Umbilical cord (tissue), 1 donor: ENCODE measurements at regions not wholly inside any gene's neighbourhood (a gene's known extent, or its start where the extent isn't known, plus 50 kb on each side); places are given as distances from the start of the nearest gene placed in this dataset.

ENCODE experiments used
- DNase-seq: peaks from one replicate; pipeline ENCODE4 v3.0.0-alpha.2; 2015; ENCODE audit warnings: low spot score

DNA sequence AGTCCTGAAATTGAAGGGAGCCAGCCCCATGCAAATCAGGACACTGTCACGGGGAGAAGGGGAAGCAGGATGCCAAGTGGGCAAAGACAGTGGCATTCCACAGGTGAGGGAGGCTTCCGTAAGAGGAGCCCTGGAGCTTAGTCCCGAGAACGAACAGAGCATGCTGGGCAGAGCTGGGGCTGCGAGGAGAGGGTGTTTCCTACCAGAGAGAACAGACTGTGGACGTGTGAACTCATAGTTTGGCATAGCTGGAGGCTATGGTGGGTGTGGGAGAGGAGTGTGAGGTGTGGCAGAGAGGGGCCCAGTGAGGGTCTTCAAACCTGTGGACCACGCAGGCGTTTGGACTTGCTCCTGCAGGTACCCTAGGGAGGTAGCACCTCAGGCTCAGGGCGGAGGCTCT, 102.8 kb upstream of the SMIM23 start:
- no peak for DNase-seq

DNA sequence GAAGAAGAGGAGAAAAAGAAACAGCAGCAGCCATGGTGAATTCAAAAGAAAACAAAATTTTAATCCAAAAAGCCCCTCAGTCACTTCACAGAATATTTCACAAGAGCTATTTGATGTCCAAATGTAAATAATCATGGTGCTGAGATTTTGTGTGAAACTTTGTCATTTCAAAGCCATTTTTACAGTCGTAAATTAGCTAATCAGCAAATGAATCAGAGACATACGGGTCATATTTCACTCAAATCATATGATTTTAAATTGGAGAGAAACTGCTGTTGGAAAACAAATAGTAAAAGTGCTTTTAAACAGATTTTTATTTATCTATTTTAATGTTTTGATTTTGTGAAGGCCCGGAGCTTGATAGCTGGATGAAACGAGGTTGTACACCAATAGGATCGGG, 101.4 kb upstream of the SMIM23 start:
- no peak for DNase-seq

DNA sequence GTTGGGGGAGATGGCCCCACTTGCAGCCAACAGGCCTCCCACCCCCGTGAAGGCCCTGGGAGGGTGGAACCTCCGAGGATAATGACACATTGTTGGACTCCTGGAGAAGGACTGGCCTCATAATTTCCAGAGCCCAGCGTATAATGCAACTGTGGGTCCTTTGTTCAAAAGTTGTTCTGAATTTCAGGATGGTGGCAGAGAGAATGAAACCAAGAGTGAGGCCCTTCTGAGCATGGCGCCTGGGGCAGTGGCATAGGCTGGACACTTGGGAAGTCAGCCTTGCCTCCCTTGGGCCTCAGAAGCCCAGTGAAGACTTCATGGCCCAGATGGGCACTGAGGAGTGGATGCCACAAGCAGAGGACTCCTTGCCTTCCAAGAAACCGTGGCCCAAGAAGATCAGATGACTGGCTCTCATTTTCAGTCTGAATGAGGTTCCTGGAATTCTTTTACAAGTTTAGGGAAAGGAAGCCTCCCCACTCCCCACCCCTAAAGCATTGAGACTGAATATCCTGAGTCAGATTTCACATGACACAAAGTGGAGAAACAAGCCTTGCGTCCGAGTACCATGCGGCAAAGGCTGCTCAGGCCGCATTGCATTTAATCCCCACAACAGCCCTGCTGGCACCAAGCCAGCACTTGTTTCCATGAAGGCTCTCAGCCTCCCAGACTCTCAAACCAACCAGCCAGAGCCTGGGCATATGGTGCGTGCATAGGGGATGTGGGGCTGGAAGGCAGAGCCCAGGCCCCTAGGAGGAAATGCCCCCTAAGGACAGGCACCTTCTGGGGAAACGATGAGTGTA, 96.7 kb upstream of the SMIM23 start:
- DNase-seq = peak; percentile 47

- no peak for DNase-seq
Measured at GRCh38 chr5:171689853-171690417, 95.7 kb upstream of the SMIM23 start.

DNA sequence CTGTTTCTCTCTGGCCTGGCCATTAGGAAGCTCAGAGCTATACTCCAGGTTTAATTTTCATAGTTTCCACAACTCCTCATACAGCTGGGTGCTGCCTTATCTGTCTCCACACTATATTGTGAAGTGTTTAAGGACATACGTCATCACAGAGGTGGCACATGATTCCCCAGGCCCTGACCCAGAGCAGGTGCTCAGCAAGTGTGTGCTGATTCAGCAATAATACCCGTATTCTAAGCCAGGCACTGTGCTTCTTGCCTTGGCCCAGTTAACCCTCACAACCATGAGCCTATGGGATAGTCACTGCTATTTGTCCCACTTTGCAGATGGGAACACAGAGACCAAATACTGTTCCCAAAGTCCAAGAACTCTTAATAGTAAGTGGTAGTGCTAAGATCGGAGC, 93.5 kb upstream of the SMIM23 start:
- DNase-seq = no peak

GRCh38 chr5:171692936-171693335, 92.7 kb upstream of the SMIM23 start:
- DNase-seq = no peak

GRCh38 chr5:171693412-171693811, 92.2 kb upstream of the SMIM23 start:
- no peak for DNase-seq

DNA sequence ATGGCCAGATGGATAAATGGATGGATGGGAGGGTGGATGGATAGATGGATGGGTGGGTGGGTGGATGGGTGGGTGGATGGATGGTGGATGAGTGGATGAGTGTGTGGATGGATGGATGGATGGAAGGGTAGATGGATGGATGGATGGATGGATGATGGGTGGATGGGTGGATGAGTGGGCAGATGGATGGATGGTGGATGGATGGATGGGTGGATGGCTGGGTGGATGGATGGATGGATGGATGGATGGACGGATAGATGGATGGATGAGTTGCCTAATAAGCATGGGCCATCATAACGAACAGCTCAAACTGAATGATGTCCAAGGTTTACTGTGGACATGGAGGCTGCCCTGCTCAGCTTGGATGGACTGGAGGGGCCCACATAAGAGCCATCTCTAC, 89.8 kb upstream of the SMIM23 start:
- no peak for DNase-seq

GRCh38 chr5:171697221-171698102, 88.2 kb upstream of the SMIM23 start:
- no peak for DNase-seq

GRCh38 chr5:171700318-171700912, 85.2 kb upstream of the SMIM23 start:
- DNase-seq = no peak

DNA sequence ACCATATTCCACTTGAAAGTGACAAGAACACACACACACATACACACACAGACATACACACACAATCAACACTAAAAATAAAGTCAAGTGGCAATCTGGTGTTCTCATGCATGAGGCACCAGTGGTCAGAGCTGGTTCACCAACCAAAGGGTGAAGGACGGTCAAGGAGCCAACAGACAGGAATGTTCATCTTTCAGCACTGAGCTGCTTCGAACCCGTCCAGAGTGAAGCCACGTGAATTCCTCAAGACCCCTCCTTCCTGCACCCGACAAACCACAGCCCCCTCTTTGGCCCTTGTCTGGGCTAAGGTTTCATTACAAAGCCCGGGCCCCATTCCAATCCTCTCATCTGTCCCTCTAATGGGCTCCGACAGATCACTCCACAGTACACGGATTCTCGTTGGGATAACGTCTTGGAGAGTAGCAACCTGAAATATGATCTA, 84.5 kb upstream of the SMIM23 start:
- DNase-seq = no peak

- no peak for DNase-seq
Measured at GRCh38 chr5:171702135-171702770, 83.4 kb upstream of the SMIM23 start.

- no peak for DNase-seq
Measured at GRCh38 chr5:171703146-171703545, 82.5 kb upstream of the SMIM23 start.

- DNase-seq = no peak
Measured at GRCh38 chr5:171705036-171705435, 80.6 kb upstream of the SMIM23 start.

DNA sequence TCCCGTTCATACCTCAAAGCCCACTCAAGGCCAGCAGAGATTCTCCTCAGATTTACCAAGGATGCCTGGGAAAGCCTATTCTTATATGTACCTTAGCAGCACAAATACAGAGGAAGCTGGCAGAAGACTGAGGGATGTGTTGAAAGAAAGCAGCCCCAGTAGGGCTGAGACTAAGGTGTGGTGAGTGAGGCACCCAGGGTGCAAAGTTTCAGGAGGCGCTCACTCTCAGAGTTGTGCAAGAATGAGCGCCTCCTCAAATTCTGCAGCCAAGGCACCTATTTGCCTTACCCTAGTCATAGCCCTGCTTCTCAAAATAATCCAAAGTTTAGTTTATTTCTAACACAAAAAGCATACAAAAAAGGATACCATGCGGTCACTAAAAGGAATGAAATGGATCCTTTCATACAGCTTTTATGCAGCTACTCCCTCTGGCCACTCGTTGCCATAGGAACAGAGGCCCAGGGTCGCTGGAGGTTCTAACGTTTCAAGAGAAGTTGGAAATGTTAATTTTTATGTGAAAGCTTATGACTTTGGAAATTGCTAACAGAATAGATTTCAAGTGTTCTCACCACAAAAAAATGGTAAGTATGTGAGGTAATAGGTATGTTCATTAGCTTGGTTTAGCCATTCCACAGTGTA, 79.7 kb upstream of the SMIM23 start:
- DNase-seq = no peak

- no peak for DNase-seq
Measured at GRCh38 chr5:171706736-171707441, 78.7 kb upstream of the SMIM23 start.

GRCh38 chr5:171707442-171707792, 78.2 kb upstream of the SMIM23 start:
- no peak for DNase-seq

- no peak for DNase-seq
Measured at GRCh38 chr5:171709930-171710329, 75.7 kb upstream of the SMIM23 start.

DNA sequence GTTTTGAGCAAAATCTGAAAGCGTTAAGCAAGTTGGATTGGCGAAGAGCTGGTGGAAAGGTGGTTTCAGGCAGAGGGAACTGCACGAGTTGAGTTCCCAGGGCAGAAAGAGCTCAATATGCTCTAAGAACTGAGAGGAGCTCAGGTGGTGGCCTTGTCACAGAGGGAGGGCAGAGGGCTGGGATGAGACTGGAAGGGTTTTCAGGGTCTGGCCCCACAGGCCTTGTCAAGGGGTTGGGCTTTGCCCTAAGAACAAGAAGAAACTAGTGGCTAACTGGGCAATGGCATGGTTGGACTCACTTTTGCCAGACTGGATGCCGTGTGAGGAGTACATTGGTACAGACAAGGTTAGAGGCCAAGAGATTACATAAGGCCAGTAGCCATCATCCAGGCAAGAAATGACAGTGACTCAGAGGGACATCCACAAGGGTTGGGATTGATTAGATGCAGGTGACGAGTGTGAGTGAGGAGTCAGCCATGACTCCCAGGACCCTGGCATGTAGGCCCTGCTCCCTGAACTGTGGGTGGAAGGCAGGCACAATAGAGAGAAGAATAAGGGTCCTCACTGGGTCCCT, 75.1 kb upstream of the SMIM23 start:
- no peak for DNase-seq

DNA sequence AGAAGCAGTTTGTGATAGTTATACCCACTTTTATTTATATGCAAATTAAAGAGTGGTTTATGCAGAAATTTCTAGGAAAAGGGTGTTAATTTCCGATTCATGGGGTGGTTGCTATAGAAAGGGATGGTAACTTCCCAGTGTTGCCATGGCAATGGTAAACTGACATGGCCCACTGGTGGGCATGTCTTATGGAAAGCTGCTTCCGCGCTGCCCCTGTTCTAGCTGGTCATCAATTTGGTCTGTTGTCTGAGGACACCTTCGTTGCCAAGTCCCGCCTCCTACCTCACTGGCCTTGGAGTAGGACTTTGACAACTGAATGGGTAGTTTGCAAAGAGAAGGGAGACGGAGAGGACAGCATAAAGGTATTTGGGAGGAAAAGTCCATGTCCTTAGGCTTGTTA, 74.0 kb upstream of the SMIM23 start:
- no peak for DNase-seq
